GM23338 (cell line): ENCODE measurements at regions not wholly inside any gene's neighbourhood (a gene's known extent, or its start where the extent isn't known, plus 50 kb on each side); places are given as distances from the start of the nearest gene placed in this dataset.

Experiments used
- CTCF ChIP-seq, 2 experiments: fragments of 200-600 bp in 1 of 2; sonication (generic) in 1 of 2; conservative IDR thresholded peaks; 2 replicates each; pipeline versions ENCODE4 v1.5.1 to v1.6.1; 2016 to 2017; ENCODE audit warnings: antibody characterized with exemption in 2 of 2, low read depth in 2 of 2, mild to moderate bottlenecking in 2 of 2, moderate library complexity in 1 of 2
- ETS1 ChIP-seq: IDR thresholded peaks from 2 replicates; pipeline ENCODE4 v1.6.1; 2016; ENCODE audit warnings: antibody characterized with exemption
- EZH2 ChIP-seq: fragments of 200-600 bp; sonication (generic); IDR thresholded peaks from one replicate; pipeline ENCODE4 v1.8.0; 2017; ENCODE audit warnings: antibody characterized with exemption, mild to moderate bottlenecking, low read depth; ENCODE audit not compliant: unreplicated experiment
- EZH2phosphoT487 ChIP-seq: fragments of 200-600 bp; sonication (generic); IDR thresholded peaks from one replicate; pipeline ENCODE4 v1.8.1; 2018; ENCODE audit warnings: antibody characterized with exemption; ENCODE audit not compliant: unreplicated experiment
- POLR2AphosphoS5 ChIP-seq: IDR thresholded peaks from 2 replicates; pipeline ENCODE4 v1.6.1; 2016; ENCODE audit warnings: antibody characterized with exemption, low read depth
- REST ChIP-seq: IDR thresholded peaks from one replicate; pipeline ENCODE4 v1.6.1; 2018; ENCODE audit warnings: antibody characterized with exemption; ENCODE audit not compliant: unreplicated experiment
- ZNF114 ChIP-seq: fragments of 250-450 bp; sonication (Bioruptor Pico); IDR thresholded peaks from 2 replicates; pipeline ENCODE4 v1.5.0; 2020; ENCODE audit warnings: mild to moderate bottlenecking, moderate library complexity

- TF ChIP-seq CTCF (conservative IDR thresholded peaks at IDR 0.05; ENCODE audit: low read depth in 2 of 2): no peak
- no peak for TF ChIP-seq EZH2phosphoT487
- no peak for TF ChIP-seq POLR2AphosphoS5
- TF ChIP-seq EZH2: no peak
- TF ChIP-seq REST: no peak
- TF ChIP-seq ZNF114: no peak
- TF ChIP-seq ETS1: no peak
These were observed 188.2 kb upstream of the RFC3 start for GRCh38 chr13:33629605-33630360.
